Testis (tissue), 2 donors: ENCODE measurements at regions not wholly inside any gene's neighbourhood (a gene's known extent, or its start where the extent isn't known, plus 50 kb on each side); places are given as distances from the start of the nearest gene placed in this dataset.

Source experiments
- DNase-seq: peaks from one replicate; pipeline ENCODE4 v3.0.0-alpha.2; 2019
- H3K27ac ChIP-seq, 2 donors: fragments of 200-600 bp; sonication (generic); one replicate each; pipeline ENCODE4 v1.5.1; 2019
- H3K27me3 ChIP-seq: fragments of 200-600 bp; sonication (generic); one replicate; pipeline ENCODE4 v1.5.1; 2019
- H3K36me3 ChIP-seq: fragments of 200-600 bp; sonication (generic); one replicate; pipeline ENCODE4 v1.5.1; 2017; ENCODE audit warnings: low read depth; ENCODE audit errors: missing control alignments
- H3K4me1 ChIP-seq: fragments of 200-600 bp; sonication (generic); one replicate; pipeline ENCODE4 v1.5.1; 2019
- H3K4me3 ChIP-seq, 2 donors: fragments of 200-600 bp; sonication (generic); one replicate each; pipeline ENCODE4 v1.5.1; 2017 to 2019
- H3K9me3 ChIP-seq: fragments of 200-600 bp; sonication (generic); one replicate; pipeline ENCODE4 v1.5.1; 2017
- POLR2A ChIP-seq: fragments of 450-650 bp; IDR thresholded peaks from one replicate; pipeline ENCODE4 v1.6.1; 2017; ENCODE audit warnings: antibody characterized with exemption, mild to moderate bottlenecking, moderate library complexity
- WGBS, 2 donors: methylation state at CpG; one replicate each; pipeline ENCODE4 v1.1.5; 2018; 5-methylcytosine and 5-hydroxymethylcytosine counted together
- intact Hi-C: fragments of 100-400 bp; cut with DNase I; formaldehyde crosslinking; loops from one replicate; pipeline ENCODE4 v1.15.1; 2023; ENCODE audit warnings: low total_unique reads
- TF ChIP-seq, protein P1 (sequence below), 3 experiments: fragments of 450-650 bp in 2 of 3; fragments of 200-600 bp in 1 of 3; sonication (generic) in 1 of 3; IDR thresholded peaks; one replicate each; pipeline ENCODE4 v1.5.1; 2016 to 2019; ENCODE audit warnings: antibody characterized with exemption in 3 of 3, mild to moderate bottlenecking in 2 of 3, moderate library complexity in 1 of 3

GRCh38 chr13:53494406-53494805 lies 465.8 kb downstream of the OLFM4 start:
- intact Hi-C loops: no loop called here

DNA sequence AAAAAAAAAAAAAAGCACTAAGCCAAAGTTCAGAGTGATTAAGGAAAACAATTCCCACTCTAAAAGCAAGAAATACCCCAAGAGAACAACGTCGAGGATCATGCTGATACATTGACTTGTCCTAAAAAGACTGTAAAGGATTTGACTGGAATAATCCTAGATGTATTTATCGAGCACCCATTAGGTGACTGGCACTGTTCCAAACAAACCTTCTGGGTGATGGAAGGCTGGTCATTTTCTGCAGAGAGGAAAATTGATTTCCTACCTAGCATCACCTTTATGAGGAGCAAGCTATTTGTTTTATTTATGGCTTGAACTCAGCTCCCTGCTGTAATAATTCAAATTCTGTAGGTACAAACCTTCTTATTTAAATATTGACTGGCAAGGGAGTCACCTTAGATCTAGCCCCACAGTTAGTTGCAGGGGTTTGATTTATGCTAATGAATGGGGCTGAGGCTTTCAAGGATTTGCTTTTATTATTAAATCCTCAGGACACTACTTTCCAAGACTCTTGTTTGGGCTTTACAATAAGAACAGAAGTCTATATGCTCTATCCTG lies 471.0 kb downstream of the OLFM4 start:
- intact Hi-C loops: no loop called here
- DNase-seq: no peak
- H3K4me3 ChIP-seq: no peak overlapping the region
- 36 to 41% methylated on average over 3 of the region's 3 CpGs for WGBS, 2 donors
- H3K27ac ChIP-seq: no peak overlapping the region
- no peaks in the 10 kb centered on the region for H3K36me3 ChIP-seq
- no peak for TF ChIP-seq POLR2A
- TF ChIP-seq, protein P1, sequence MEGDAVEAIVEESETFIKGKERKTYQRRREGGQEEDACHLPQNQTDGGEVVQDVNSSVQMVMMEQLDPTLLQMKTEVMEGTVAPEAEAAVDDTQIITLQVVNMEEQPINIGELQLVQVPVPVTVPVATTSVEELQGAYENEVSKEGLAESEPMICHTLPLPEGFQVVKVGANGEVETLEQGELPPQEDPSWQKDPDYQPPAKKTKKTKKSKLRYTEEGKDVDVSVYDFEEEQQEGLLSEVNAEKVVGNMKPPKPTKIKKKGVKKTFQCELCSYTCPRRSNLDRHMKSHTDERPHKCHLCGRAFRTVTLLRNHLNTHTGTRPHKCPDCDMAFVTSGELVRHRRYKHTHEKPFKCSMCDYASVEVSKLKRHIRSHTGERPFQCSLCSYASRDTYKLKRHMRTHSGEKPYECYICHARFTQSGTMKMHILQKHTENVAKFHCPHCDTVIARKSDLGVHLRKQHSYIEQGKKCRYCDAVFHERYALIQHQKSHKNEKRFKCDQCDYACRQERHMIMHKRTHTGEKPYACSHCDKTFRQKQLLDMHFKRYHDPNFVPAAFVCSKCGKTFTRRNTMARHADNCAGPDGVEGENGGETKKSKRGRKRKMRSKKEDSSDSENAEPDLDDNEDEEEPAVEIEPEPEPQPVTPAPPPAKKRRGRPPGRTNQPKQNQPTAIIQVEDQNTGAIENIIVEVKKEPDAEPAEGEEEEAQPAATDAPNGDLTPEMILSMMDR (IDR thresholded peaks at IDR 0.05): no peak
- H3K27me3 ChIP-seq: no peaks in the 10 kb centered on the region
- no peaks in the 10 kb centered on the region for H3K9me3 ChIP-seq
- H3K4me1 ChIP-seq: no peaks in the 10 kb centered on the region

More at GRCh38 chr13:53494406-53494805, 465.8 kb downstream of the OLFM4 start:
- WGBS, 2 donors: 54 to 55% methylated on average over 2 of the region's 2 CpGs
- TF ChIP-seq POLR2A: no peak
- TF ChIP-seq, protein P1 (IDR thresholded peaks at IDR 0.05): no peak
- H3K9me3 ChIP-seq: no peaks in the 10 kb centered on the region
- H3K27me3 ChIP-seq: no peaks in the 10 kb centered on the region
- no peak overlapping the region for H3K27ac ChIP-seq
- no peak for DNase-seq
- H3K36me3 ChIP-seq: no peaks in the 10 kb centered on the region
- H3K4me3 ChIP-seq: no peak overlapping the region
- H3K4me1 ChIP-seq: no peaks in the 10 kb centered on the region

- Histone ChIP-seq H3K4me1 (no peaks in the 10 kb centered on the region), H3K9me3 (no peaks in the 10 kb centered on the region), H3K27ac (no peak overlapping the region), H3K36me3 (no peaks in the 10 kb centered on the region), H3K4me3 (no peak overlapping the region), H3K27me3 (no peaks in the 10 kb centered on the region)
- TF ChIP-seq POLR2A: no peak
- TF ChIP-seq, protein P1 (IDR thresholded peaks at IDR 0.05): no peak
- DNase-seq: no peak
- intact Hi-C loops: no loop called here
Observed at GRCh38 chr13:53501387-53501786, 472.8 kb downstream of the OLFM4 start.

GRCh38 chr13:53507741-53508140 lies 479.1 kb downstream of the OLFM4 start:
- WGBS, 2 donors: 58 to 64% methylated on average over 4 of the region's 4 CpGs
- Histone ChIP-seq H3K27ac (no peak overlapping the region), H3K9me3 (no peaks in the 10 kb centered on the region), H3K27me3 (no peaks in the 10 kb centered on the region), H3K36me3 (no peaks in the 10 kb centered on the region), H3K4me1 (no peaks in the 10 kb centered on the region), H3K4me3 (no peak overlapping the region)
- no peak for DNase-seq
- intact Hi-C loops: no loop called here
- no peak for TF ChIP-seq POLR2A
- TF ChIP-seq, protein P1 (IDR thresholded peaks at IDR 0.05): no peak

- H3K36me3 ChIP-seq: no peaks in the 10 kb centered on the region
- WGBS, 2 donors: 53 to 66% methylated on average over 1 of the region's 1 CpG
- H3K4me3 ChIP-seq: no peak overlapping the region
- intact Hi-C loops: no loop called here
- no peak for DNase-seq
- no peak overlapping the region for H3K27ac ChIP-seq
- H3K4me1 ChIP-seq: no peaks in the 10 kb centered on the region
- no peak for TF ChIP-seq POLR2A
- TF ChIP-seq, protein P1 (IDR thresholded peaks at IDR 0.05): no peak
- H3K9me3 ChIP-seq: no peaks in the 10 kb centered on the region
- H3K27me3 ChIP-seq: no peaks in the 10 kb centered on the region
Observed at GRCh38 chr13:53512635-53513034, 484.0 kb downstream of the OLFM4 start.
